K562 (cell line): ENCODE measurements at regions not wholly inside any gene's neighbourhood (a gene's known extent, or its start where the extent isn't known, plus 50 kb on each side); places are given as distances from the start of the nearest gene placed in this dataset.

Experiments used
- ATAC-seq: fragments of 200-7000 bp; cut with Tn5 transposase; 3 replicates; pipeline ENCODE4 v1.9.1; 2020; ENCODE audit warnings: moderate library complexity
- BruUV-seq: library from RNA; stranded (reverse); fragments of 400-500 nt; replicated peaks from 2 replicates; lab custom pipeline; 2021; lab: Mats Ljungman, UMichigan
- CTCF ChIA-PET: fragments of 300-600 bp; formaldehyde crosslinking; extraction: SDS; loops from one replicate; lab custom pipeline; 2021; ENCODE audit warnings: low intra/inter-chr PET ratio; lab: Yijun Ruan, JAX
- POLR2A ChIA-PET: fragments of 300-600, 350-650 bp; sonication (Branson Sonifier 250); formaldehyde crosslinking; extraction: SDS; loops from one replicate; lab custom pipeline; 2021; ENCODE audit warnings: antibody characterized with exemption, inconsistent platforms; lab: Yijun Ruan, JAX
- DNase-seq, 4 experiments: peaks; one replicate each; pipeline versions ENCODE4 v3.0.0 to v3.0.0-alpha.2; 2011 to 2018; ENCODE audit warnings: low spot score in 3 of 4, mixed read lengths in 3 of 4; ENCODE audit errors: extremely low read depth in 1 of 4
- FAIRE-seq: peaks from 2 replicates; lab custom pipeline; 2011; peaks lifted over from hg19 to GRCh38; lab: Jason Lieb, UNC
- H2AFZ ChIP-seq: 2 replicates; pipeline ENCODE4 v1.6.0; 2011; ENCODE audit warnings: low read depth, low read length, control low read depth, inconsistent platforms
- H3K27ac ChIP-seq: fragments of 200-600 bp; 3 replicates; pipeline ENCODE4 v1.8.0; 2011; ENCODE audit warnings: low read depth, mild to moderate bottlenecking, control low read depth, inconsistent platforms, low read length, moderate library complexity, mixed read lengths; ENCODE audit errors: extremely low read depth
- H3K27me3 ChIP-seq, 2 experiments: fragments of 300-600 bp in 1 of 2; 2 replicates in 1 of 2; 3 replicates in 1 of 2; pipeline versions ENCODE4 v1.6.0 to v1.8.0; 2011; ENCODE audit warnings: inconsistent platforms in 2 of 2, low read length in 2 of 2, mild to moderate bottlenecking in 1 of 2, mixed read lengths in 1 of 2, moderate library complexity in 1 of 2; ENCODE audit not compliant: control insufficient read depth in 2 of 2, insufficient read depth in 2 of 2
- H3K36me3 ChIP-seq: fragments of 300-600 bp; 3 replicates; pipeline ENCODE4 v1.8.0; 2011; ENCODE audit warnings: mild to moderate bottlenecking, low read length, inconsistent platforms; ENCODE audit not compliant: control insufficient read depth, insufficient read depth
- H3K4me1 ChIP-seq, 2 experiments: fragments of 200-600 bp in 1 of 2; replicated peaks in 1 of 2; 2 replicates in 1 of 2; 3 replicates in 1 of 2; pipeline versions ENCODE4 v1.5.1 to v1.8.0; 2011; ENCODE audit warnings: inconsistent platforms in 2 of 2, low read length in 2 of 2, mild to moderate bottlenecking in 1 of 2, mixed read lengths in 1 of 2, moderate library complexity in 1 of 2; ENCODE audit not compliant: control insufficient read depth in 2 of 2, insufficient read depth in 2 of 2
- H3K4me2 ChIP-seq: 2 replicates; pipeline ENCODE4 v1.6.1; 2011; ENCODE audit warnings: low read length, control low read depth, inconsistent platforms, mixed read lengths; ENCODE audit not compliant: insufficient read depth
- H3K4me3 ChIP-seq: fragments of 200-600 bp; sonication (generic), shearing (Covaris generic); 2 replicates; pipeline ENCODE4 v1.5.1; 2016; ENCODE audit warnings: control low read depth, inconsistent platforms
- H3K79me2 ChIP-seq: fragments of 200-600 bp; 3 replicates; pipeline ENCODE4 v1.8.0; 2011; ENCODE audit warnings: low read length, inconsistent platforms; ENCODE audit not compliant: control insufficient read depth, insufficient read depth
- H3K9ac ChIP-seq, 2 experiments: 2 replicates each; pipeline versions ENCODE4 v1.6.0 to v1.6.1; 2011; ENCODE audit warnings: low read depth in 2 of 2, low read length in 2 of 2, control low read depth in 1 of 2, inconsistent platforms in 1 of 2, mild to moderate bottlenecking in 1 of 2, mixed read lengths in 1 of 2; ENCODE audit not compliant: insufficient read depth in 1 of 2
- H3K9me1 ChIP-seq: one replicate; pipeline ENCODE4 v1.6.0; 2011; ENCODE audit warnings: inconsistent platforms, mild to moderate bottlenecking, low read length, moderate library complexity; ENCODE audit not compliant: control insufficient read depth, insufficient read depth
- H3K9me3 ChIP-seq: replicated peaks from 2 replicates; pipeline ENCODE4 v1.5.1; 2011; ENCODE audit warnings: low read depth, low read length, inconsistent platforms; ENCODE audit not compliant: control insufficient read depth, insufficient read depth
- H4K20me1 ChIP-seq: replicated peaks from 2 replicates; pipeline ENCODE4 v1.6.1; 2011; ENCODE audit warnings: low read length, inconsistent platforms, mixed read lengths; ENCODE audit not compliant: control insufficient read depth, insufficient read depth
- CBX8 ChIP-seq: fragments of 200-600 bp; sonication (generic); IDR thresholded peaks from 2 replicates; pipeline ENCODE4 v1.6.1; 2012; ENCODE audit warnings: borderline replicate concordance, mixed run types, low read depth, mild to moderate bottlenecking, moderate library complexity, mixed read lengths, low read length, control low read depth, inconsistent platforms; ENCODE audit not compliant: poor library complexity, severe bottlenecking; ENCODE audit errors: extremely low read depth
- ETV1 ChIP-seq: fragments of 450-650 bp; conservative IDR thresholded peaks from 2 replicates; pipeline ENCODE4 v1.6.1; 2016; ENCODE audit warnings: missing genetic modification characterization, control low read depth, low read depth, missing compliant biosample characterization
- MYNN ChIP-seq, 2 experiments: sonication (generic); formaldehyde crosslinking in 1 of 2; IDR thresholded peaks; 2 replicates each; pipeline versions ENCODE4 v1.5.0 to v1.6.1; 2016 to 2020; ENCODE audit warnings: antibody characterized with exemption in 1 of 2, missing genetic modification reagents in 1 of 2
- NFE2 ChIP-seq: IDR thresholded peaks from 2 replicates; pipeline ENCODE4 v1.6.1; 2014; ENCODE audit warnings: antibody characterized with exemption, low read depth
- NUFIP1 ChIP-seq: fragments of 450-650 bp; IDR thresholded peaks from 2 replicates; pipeline ENCODE4 v1.6.1; 2018; ENCODE audit not compliant: partially characterized antibody
- PKNOX1 ChIP-seq: fragments of 450-650 bp; IDR thresholded peaks from 2 replicates; pipeline ENCODE4 v1.6.1; 2016
- RBM15 ChIP-seq: fragments of 200-400 bp; formaldehyde crosslinking; IDR thresholded peaks from 2 replicates; pipeline ENCODE4 v1.6.1; 2018; ENCODE audit warnings: mild to moderate bottlenecking, low read length, moderate library complexity; ENCODE audit not compliant: insufficient read depth
- RFX5 ChIP-seq: IDR thresholded peaks from 2 replicates; pipeline ENCODE4 v1.6.1; 2011; ENCODE audit warnings: low read depth, mild to moderate bottlenecking, improper control_type of control experiment, low read length
- TEAD2 ChIP-seq: fragments of 450-650 bp; IDR thresholded peaks from 2 replicates; pipeline ENCODE4 v1.6.1; 2016; ENCODE audit warnings: missing genetic modification characterization, control low read depth, missing compliant biosample characterization
- USF1 ChIP-seq: sonication (generic); formaldehyde crosslinking; IDR thresholded peaks from 2 replicates; pipeline ENCODE4 v1.9.0; 2022; ENCODE audit warnings: mild to moderate bottlenecking, missing genetic modification reagents
- YBX1 ChIP-seq: fragments of 450-650 bp; IDR thresholded peaks from 2 replicates; pipeline ENCODE4 v1.7.1; 2016; ENCODE audit warnings: mild to moderate bottlenecking
- ZFP91 ChIP-seq: sonication (generic); formaldehyde crosslinking; IDR thresholded peaks from 2 replicates; pipeline ENCODE4 v1.8.0; 2022; ENCODE audit warnings: mild to moderate bottlenecking, missing genetic modification reagents
- ZNF511 ChIP-seq: sonication (generic); formaldehyde crosslinking; IDR thresholded peaks from 2 replicates; pipeline ENCODE4 v1.8.0; 2022; ENCODE audit warnings: mild to moderate bottlenecking, missing genetic modification reagents
- ZNF57 ChIP-seq: fragments of 450-650 bp; formaldehyde crosslinking; IDR thresholded peaks from 2 replicates; pipeline ENCODE4 v1.4.0; 2020; ENCODE audit warnings: mild to moderate bottlenecking, moderate library complexity
- ZNF695 ChIP-seq: fragments of 450-650 bp; formaldehyde crosslinking; IDR thresholded peaks from 2 replicates; pipeline ENCODE4 v1.4.0; 2020; ENCODE audit warnings: mild to moderate bottlenecking, moderate library complexity
- ZNF699 ChIP-seq: fragments of 250-450 bp; sonication (Bioruptor Pico); IDR thresholded peaks from 2 replicates; pipeline ENCODE4 v1.8.0; 2021; ENCODE audit warnings: mild to moderate bottlenecking, moderate library complexity; ENCODE audit not compliant: insufficient replicate concordance
- WGBS: fragments of 100-300 bp; shearing (Covaris generic); methylation state at CpG from one replicate; pipeline ENCODE4 v1.1.6; 2016; ENCODE audit warnings: low coverage, mixed read lengths; ENCODE audit not compliant: insufficient coverage; ENCODE audit errors: missing lambda C conversion rate; 5-methylcytosine and 5-hydroxymethylcytosine counted together
- in situ Hi-C: fragments of 300-500 bp; cut with MboI; formaldehyde crosslinking; loops from 4 replicates; pipeline ENCODE4 v1.15.0; 2018; ENCODE audit warnings: inconsistent platforms, mixed read lengths
- intact Hi-C: fragments of 100-400 bp; cut with micrococcal nuclease; formaldehyde crosslinking; loops from 2 replicates; pipeline ENCODE4 v1.14.2; 2022

GRCh38 chr4:187125062-187125461 lies 401.4 kb upstream of the FAT1 start:
- ChIA-PET POLR2A (no interaction called here), CTCF (no interaction called here)
- Histone ChIP-seq H3K9ac (no peak overlapping the region), H2AFZ (no peak overlapping the region), H3K9me1 (no peaks in the 10 kb centered on the region), H3K4me2 (no peak overlapping the region), H3K4me3 (no peak overlapping the region), H3K9me3 (no peaks in the 10 kb centered on the region), H3K4me1 (no peaks in the 10 kb centered on the region), H3K27me3 (peaks cover 16 to 30% of the 10 kb centered on the region in 2 experiments; a peak in 4 of 5 replicates), H4K20me1 (no peaks in the 10 kb centered on the region), H3K79me2 (no peaks in the 10 kb centered on the region), H3K36me3 (no peaks in the 10 kb centered on the region), H3K27ac (no peak overlapping the region)
- in situ Hi-C loops (no loop called here), intact Hi-C loops (no loop called here)
- BruUV-seq, result no TSS peak
- WGBS, result 7% methylated on average over 19 of the region's 19 CpGs
- FAIRE-seq, result no peak
- no peak for TF ChIP-seq USF1 (CRISPR knock-in tag)
- no peak for TF ChIP-seq ZNF699 (CRISPR knock-in tag)
- no peak for TF ChIP-seq ZFP91
- TF ChIP-seq TEAD2 (tag), result no peak
- no peak for TF ChIP-seq PKNOX1
- no peak for TF ChIP-seq RFX5
- TF ChIP-seq CBX8, result no peak
- no peak for TF ChIP-seq ZNF511 (CRISPR knock-in tag)
- no peak for TF ChIP-seq NFE2
- no peak for TF ChIP-seq ZNF57 (CRISPR knock-in tag)
- no peak for TF ChIP-seq NUFIP1
- no peak for TF ChIP-seq RBM15
- no peak for TF ChIP-seq MYNN (IDR thresholded peaks at IDR 0.05)
- TF ChIP-seq MYNN (CRISPR knock-in tag; IDR thresholded peaks at IDR 0.05), result no peak
- TF ChIP-seq ETV1 (tag), result no peak
- no peak for TF ChIP-seq YBX1
- TF ChIP-seq ZNF695 (CRISPR knock-in tag), result no peak
- ATAC-seq, result no peak
- no peak for DNase-seq
